ENCODE measurements at regions not wholly inside any gene's neighbourhood (a gene's known extent, or its start where the extent isn't known, plus 50 kb on each side); places are given as distances from the start of the nearest gene placed in this dataset.

DNA sequence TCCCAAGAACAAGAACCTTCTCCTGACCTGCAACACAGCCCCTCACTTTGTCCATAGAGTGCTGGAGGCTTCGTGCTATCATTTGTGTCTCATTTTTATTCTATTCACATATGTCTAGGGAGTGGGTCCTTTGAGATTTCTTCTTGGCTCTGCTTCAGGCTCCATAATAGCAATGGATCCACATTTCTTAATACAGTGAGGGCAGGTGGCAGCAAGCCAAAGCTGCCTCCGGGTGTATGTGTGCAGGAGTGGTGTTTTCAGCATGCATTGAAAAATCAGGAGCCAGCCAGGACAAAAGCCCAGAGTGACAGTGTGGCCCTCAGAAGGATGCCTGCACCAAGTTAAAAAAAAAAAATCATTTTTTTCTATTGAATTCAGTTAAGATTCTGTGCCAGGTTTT is 115.1 kb upstream of the PELI1 start:
- TF ChIP-seq, protein P1, sequence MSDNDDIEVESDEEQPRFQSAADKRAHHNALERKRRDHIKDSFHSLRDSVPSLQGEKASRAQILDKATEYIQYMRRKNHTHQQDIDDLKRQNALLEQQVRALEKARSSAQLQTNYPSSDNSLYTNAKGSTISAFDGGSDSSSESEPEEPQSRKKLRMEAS (IDR thresholded peaks at IDR 0.05; ENCODE audit: low read depth, low read length) = no peak
- TF ChIP-seq, protein P2, sequence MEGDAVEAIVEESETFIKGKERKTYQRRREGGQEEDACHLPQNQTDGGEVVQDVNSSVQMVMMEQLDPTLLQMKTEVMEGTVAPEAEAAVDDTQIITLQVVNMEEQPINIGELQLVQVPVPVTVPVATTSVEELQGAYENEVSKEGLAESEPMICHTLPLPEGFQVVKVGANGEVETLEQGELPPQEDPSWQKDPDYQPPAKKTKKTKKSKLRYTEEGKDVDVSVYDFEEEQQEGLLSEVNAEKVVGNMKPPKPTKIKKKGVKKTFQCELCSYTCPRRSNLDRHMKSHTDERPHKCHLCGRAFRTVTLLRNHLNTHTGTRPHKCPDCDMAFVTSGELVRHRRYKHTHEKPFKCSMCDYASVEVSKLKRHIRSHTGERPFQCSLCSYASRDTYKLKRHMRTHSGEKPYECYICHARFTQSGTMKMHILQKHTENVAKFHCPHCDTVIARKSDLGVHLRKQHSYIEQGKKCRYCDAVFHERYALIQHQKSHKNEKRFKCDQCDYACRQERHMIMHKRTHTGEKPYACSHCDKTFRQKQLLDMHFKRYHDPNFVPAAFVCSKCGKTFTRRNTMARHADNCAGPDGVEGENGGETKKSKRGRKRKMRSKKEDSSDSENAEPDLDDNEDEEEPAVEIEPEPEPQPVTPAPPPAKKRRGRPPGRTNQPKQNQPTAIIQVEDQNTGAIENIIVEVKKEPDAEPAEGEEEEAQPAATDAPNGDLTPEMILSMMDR (IDR thresholded peaks at IDR 0.05; ENCODE audit: low read depth, low read length) = no peak
- TF ChIP-seq POLR2A (IDR thresholded peaks at IDR 0.05; ENCODE audit: extremely low read depth, insufficient read length) = no peak
- no peak for TF ChIP-seq MYC (IDR thresholded peaks at IDR 0.05; ENCODE audit: low read depth, low read length)
- no peak for DNase-seq (ENCODE audit: low read depth)
- no peak overlapping the region for H3K4me3 ChIP-seq (ENCODE audit: low read depth, low read length)

DNA sequence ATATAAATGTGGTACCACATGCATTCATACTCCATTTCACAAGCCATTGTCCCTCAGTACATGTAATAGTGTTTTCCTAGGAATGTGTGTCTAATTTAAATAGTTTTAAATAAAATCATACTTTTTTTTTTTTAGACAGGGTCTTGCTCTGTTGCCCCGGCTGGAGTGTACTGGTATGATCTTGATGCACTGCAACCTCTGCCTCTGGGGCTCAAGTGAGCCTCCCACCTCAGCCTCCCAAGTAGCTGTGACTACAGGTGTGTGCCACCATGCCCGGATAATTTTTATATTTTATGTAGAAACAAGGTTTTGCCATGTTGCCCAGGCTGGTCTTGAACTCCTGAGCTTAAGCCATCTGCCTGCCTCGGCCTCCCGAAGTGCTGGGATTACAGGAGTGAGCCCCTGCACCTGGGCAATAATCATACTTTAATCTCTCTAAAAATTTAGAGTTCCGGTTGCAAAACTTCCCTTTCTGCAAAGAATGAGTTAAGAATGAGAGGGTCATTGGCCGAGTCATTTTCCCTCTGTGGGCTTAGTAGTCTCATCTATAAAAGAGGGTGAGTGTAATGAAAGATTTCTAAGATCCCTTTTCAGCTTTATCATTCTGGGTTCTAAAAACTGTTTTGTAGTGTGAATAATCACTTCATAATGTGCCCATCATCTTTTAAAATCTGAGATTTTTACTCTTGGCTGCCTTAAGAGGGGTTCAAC is 116.0 kb upstream of the PELI1 start:
- DNase-seq (ENCODE audit: low read depth) = peak; percentile 62
- TF ChIP-seq, protein P2 (IDR thresholded peaks at IDR 0.05; ENCODE audit: low read depth, low read length) = no peak
- TF ChIP-seq POLR2A (IDR thresholded peaks at IDR 0.05; ENCODE audit: extremely low read depth, insufficient read length) = no peak
- TF ChIP-seq, protein P1 (IDR thresholded peaks at IDR 0.05; ENCODE audit: low read depth, low read length) = no peak
- TF ChIP-seq MYC (IDR thresholded peaks at IDR 0.05; ENCODE audit: low read depth, low read length) = no peak
- H3K4me3 ChIP-seq (ENCODE audit: low read depth, low read length) = peak overlapping the region; percentile 33

DNA sequence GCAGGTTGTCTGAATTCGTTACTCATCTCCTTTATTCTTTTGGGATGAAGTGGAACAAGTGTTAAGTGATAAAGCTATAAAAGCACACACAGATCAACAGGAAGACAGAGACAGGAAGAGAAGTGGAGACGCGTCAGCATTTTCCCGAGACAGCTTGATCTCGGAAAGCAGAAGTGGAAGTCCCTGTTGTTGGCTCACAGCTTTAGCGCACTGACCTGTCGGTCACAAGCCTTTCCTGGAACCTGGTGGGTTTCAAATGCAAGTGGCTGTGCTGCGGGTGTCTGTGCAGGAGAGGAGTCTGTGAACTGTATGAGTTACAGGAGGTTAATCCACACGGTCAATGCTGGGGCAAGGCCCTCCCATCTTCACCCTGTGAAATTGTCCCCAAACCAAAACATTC is 116.6 kb upstream of the PELI1 start:
- H3K4me3 ChIP-seq (ENCODE audit: low read depth, low read length) = peak overlapping the region; percentile 33
- TF ChIP-seq, protein P1 (IDR thresholded peaks at IDR 0.05; ENCODE audit: low read depth, low read length) = no peak
- TF ChIP-seq POLR2A (IDR thresholded peaks at IDR 0.05; ENCODE audit: extremely low read depth, insufficient read length) (no peak), MYC (IDR thresholded peaks at IDR 0.05; ENCODE audit: low read depth, low read length) (no peak)
- TF ChIP-seq, protein P2 (IDR thresholded peaks at IDR 0.05; ENCODE audit: low read depth, low read length) = no peak
- DNase-seq (ENCODE audit: low read depth) = peak; percentile 90

DNA sequence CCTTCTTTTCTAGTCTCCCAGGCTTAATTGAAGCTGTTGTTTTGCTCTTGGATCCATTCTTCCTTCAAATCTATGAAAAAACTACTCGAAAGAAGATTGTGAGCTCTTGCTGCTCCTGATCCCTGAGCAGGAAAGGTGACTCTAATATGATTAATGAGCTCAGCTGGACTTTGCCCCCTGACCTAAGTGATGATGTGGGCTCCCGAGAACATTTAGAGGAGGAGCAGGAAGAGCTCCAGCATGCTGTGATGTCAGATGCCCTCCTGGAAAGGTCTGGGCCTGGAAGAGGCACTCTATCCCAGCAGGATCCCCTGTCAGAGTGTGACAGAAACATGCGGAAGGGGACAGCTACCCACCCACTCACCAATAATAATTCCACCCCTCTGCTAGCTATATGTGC is 117.9 kb upstream of the PELI1 start:
- no peak overlapping the region for H3K4me3 ChIP-seq (ENCODE audit: low read depth, low read length)
- DNase-seq (ENCODE audit: low read depth) = no peak
- TF ChIP-seq, protein P1 (IDR thresholded peaks at IDR 0.05; ENCODE audit: low read depth, low read length) = no peak
- TF ChIP-seq, protein P2 (IDR thresholded peaks at IDR 0.05; ENCODE audit: low read depth, low read length) = no peak
- no peak for TF ChIP-seq POLR2A (IDR thresholded peaks at IDR 0.05; ENCODE audit: extremely low read depth, insufficient read length)
- TF ChIP-seq MYC (IDR thresholded peaks at IDR 0.05; ENCODE audit: low read depth, low read length) = no peak

DNA sequence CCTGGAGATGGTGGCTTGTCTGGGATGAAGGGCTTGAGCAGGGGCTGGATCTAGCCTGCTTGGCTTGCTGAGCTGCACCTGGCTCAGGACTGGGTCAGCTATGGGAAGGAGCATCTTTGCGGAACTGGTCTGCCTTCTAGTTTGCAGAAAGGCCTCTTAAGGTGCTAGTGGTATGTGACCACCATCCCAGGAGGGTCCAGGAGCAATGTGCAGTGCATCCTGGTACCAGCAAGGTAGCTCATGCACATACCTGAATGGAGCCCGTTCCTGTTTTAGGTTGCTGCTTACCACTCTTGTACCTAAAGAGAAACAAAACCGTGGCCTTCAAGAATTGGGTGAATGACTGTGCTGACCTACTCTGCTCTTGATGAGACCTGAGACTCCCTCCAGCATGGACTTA is 118.6 kb upstream of the PELI1 start:
- DNase-seq (ENCODE audit: low read depth) = no peak
- TF ChIP-seq, protein P1 (IDR thresholded peaks at IDR 0.05; ENCODE audit: low read depth, low read length) = no peak
- TF ChIP-seq, protein P2 (IDR thresholded peaks at IDR 0.05; ENCODE audit: low read depth, low read length) = no peak
- no peak for TF ChIP-seq MYC (IDR thresholded peaks at IDR 0.05; ENCODE audit: low read depth, low read length)
- no peak for TF ChIP-seq POLR2A (IDR thresholded peaks at IDR 0.05; ENCODE audit: extremely low read depth, insufficient read length)
- H3K4me3 ChIP-seq (ENCODE audit: low read depth, low read length) = no peak overlapping the region
